ENCODE measurements at regions not wholly inside any gene's neighbourhood (a gene's known extent, or its start where the extent isn't known, plus 50 kb on each side); places are given as distances from the start of the nearest gene placed in this dataset.
"Not testable (repeated sequence)": the region's sequence is repeated elsewhere in the genome, so short reads cannot be mapped to it uniquely, and the experiment has no call there.

GRCh38 chr5:103858367-103858766, 295.8 kb upstream of the NUDT12 start:
- TF ChIP-seq CTCF (conservative IDR thresholded peaks at IDR 0.05 in 1 of 2, IDR thresholded peaks at IDR 0.05 in 1 of 2; ENCODE audit: extremely low read depth in 1 of 2, insufficient read depth in 1 of 2, low read depth in 1 of 2, low read length in 2 of 2); EZH2 (IDR thresholded peaks at IDR 0.05; ENCODE audit: borderline replicate concordance, low read length): not testable (repeated sequence)

All from mammary epithelial cell (primary cell).